ENCODE measurements at regions not wholly inside any gene's neighbourhood (a gene's known extent, or its start where the extent isn't known, plus 50 kb on each side); places are given as distances from the start of the nearest gene placed in this dataset.

- Mint-ChIP-seq H3K27ac (no peak overlapping the region), H3K4me3 (no peak overlapping the region), H3K9me3 (no peaks in the 10 kb centered on the region), H3K27me3 (peaks cover 7% of the 10 kb centered on the region), H3K4me1 (ENCODE audit: unreplicated experiment) (no peaks in the 10 kb centered on the region), H3K36me3 (no peaks in the 10 kb centered on the region)
- DNase-seq (ENCODE audit: extremely low spot score, unreplicated experiment) = no peak
- no peak for TF ChIP-seq CTCF (conservative IDR thresholded peaks at IDR 0.05)
Measured at GRCh38 chr10:62990126-62990525, 143.0 kb upstream of the NRBF2 start.

GRCh38 chr10:62985807-62986600 is 147.1 kb upstream of the NRBF2 start:
- TF ChIP-seq CTCF (conservative IDR thresholded peaks at IDR 0.05) = no peak
- H3K36me3 Mint-ChIP-seq = no peaks in the 10 kb centered on the region
- H3K4me1 Mint-ChIP-seq (ENCODE audit: unreplicated experiment) = no peaks in the 10 kb centered on the region
- peaks cover 11% of the 10 kb centered on the region for H3K27me3 Mint-ChIP-seq
- no peak overlapping the region for H3K4me3 Mint-ChIP-seq
- no peak for DNase-seq (ENCODE audit: extremely low spot score, unreplicated experiment)
- H3K27ac Mint-ChIP-seq = no peak overlapping the region
- H3K9me3 Mint-ChIP-seq = no peaks in the 10 kb centered on the region

- Mint-ChIP-seq H3K9me3 (no peaks in the 10 kb centered on the region), H3K27me3 (peaks cover 10% of the 10 kb centered on the region), H3K36me3 (no peaks in the 10 kb centered on the region)
Measured at GRCh38 chr10:62981096-62981495, 152.0 kb upstream of the NRBF2 start.

GRCh38 chr10:62980687-62981086 is 152.4 kb upstream of the NRBF2 start:
- Mint-ChIP-seq H3K9me3 (no peaks in the 10 kb centered on the region), H3K4me1 (ENCODE audit: unreplicated experiment) (peaks cover 4% of the 10 kb centered on the region), H3K4me3 (no peak overlapping the region), H3K27ac (no peak overlapping the region), H3K36me3 (no peaks in the 10 kb centered on the region), H3K27me3 (peaks cover 10% of the 10 kb centered on the region)
- TF ChIP-seq CTCF (conservative IDR thresholded peaks at IDR 0.05) = no peak
- no peak for DNase-seq (ENCODE audit: extremely low spot score, unreplicated experiment)

More at GRCh38 chr10:62981096-62981495, 152.0 kb upstream of the NRBF2 start:
- Mint-ChIP-seq H3K27ac (no peak overlapping the region), H3K4me3 (no peak overlapping the region), H3K4me1 (ENCODE audit: unreplicated experiment) (peaks cover 4% of the 10 kb centered on the region)
- no peak for DNase-seq (ENCODE audit: extremely low spot score, unreplicated experiment)
- TF ChIP-seq CTCF (conservative IDR thresholded peaks at IDR 0.05) = no peak

- Mint-ChIP-seq H3K4me1 (ENCODE audit: unreplicated experiment) (peaks cover 4% of the 10 kb centered on the region), H3K4me3 (no peak overlapping the region), H3K27ac (no peak overlapping the region), H3K27me3 (peaks cover 10% of the 10 kb centered on the region), H3K9me3 (peaks cover 7% of the 10 kb centered on the region), H3K36me3 (no peaks in the 10 kb centered on the region)
- TF ChIP-seq CTCF (conservative IDR thresholded peaks at IDR 0.05) = no peak
- no peak for DNase-seq (ENCODE audit: extremely low spot score, unreplicated experiment)
Measured at GRCh38 chr10:62979921-62980320, 153.2 kb upstream of the NRBF2 start.

All from type B pancreatic cell (in vitro differentiated cells).